Liver (tissue), 2 donors: ENCODE measurements at regions not wholly inside any gene's neighbourhood (a gene's known extent, or its start where the extent isn't known, plus 50 kb on each side); places are given as distances from the start of the nearest gene placed in this dataset.

Experiments used
- CTCF ChIP-seq: fragments of 150-350 bp; IDR thresholded peaks from 2 replicates; pipeline ENCODE4 v1.5.1; 2017; ENCODE audit warnings: improper control_type of control experiment, low read depth, low read length; ENCODE audit not compliant: missing input control
- FOXA2 ChIP-seq: IDR thresholded peaks from 2 replicates; pipeline ENCODE4 v1.6.1; 2016; ENCODE audit warnings: antibody characterized with exemption
- MAX ChIP-seq: IDR thresholded peaks from 2 replicates; pipeline ENCODE4 v1.6.1; 2016; ENCODE audit warnings: antibody characterized with exemption
- donor health status: healthy.

- TF ChIP-seq CTCF: no peak
- TF ChIP-seq FOXA2: no peak
- TF ChIP-seq MAX: no peak
Observed at GRCh38 chr15:77832874-77833273, 200.2 kb upstream of the LINGO1 start.
